HepG2 (cell line): ENCODE measurements at regions not wholly inside any gene's neighbourhood (a gene's known extent, or its start where the extent isn't known, plus 50 kb on each side); places are given as distances from the start of the nearest gene placed in this dataset.

Source experiments
- FOSL1 ChIP-seq: sonication (generic); formaldehyde crosslinking; IDR thresholded peaks from 2 replicates; pipeline ENCODE4 v1.9.0; 2021; ENCODE audit warnings: missing genetic modification reagents, borderline replicate concordance
- TAF1 ChIP-seq: sonication (generic); formaldehyde crosslinking; IDR thresholded peaks from 2 replicates; pipeline ENCODE4 v1.4.0; 2020; ENCODE audit warnings: missing genetic modification reagents
- TEAD2 ChIP-seq: sonication (generic); formaldehyde crosslinking; IDR thresholded peaks from 2 replicates; pipeline ENCODE4 v1.9.0; 2021; ENCODE audit warnings: missing genetic modification reagents
- ZSCAN29 ChIP-seq: sonication (generic); formaldehyde crosslinking; conservative IDR thresholded peaks from 2 replicates; pipeline ENCODE4 v1.4.0; 2020; ENCODE audit warnings: mild to moderate bottlenecking, missing genetic modification reagents
- TF ChIP-seq, protein P1 (sequence below), 2 experiments: sonication (generic) in 1 of 2; formaldehyde crosslinking in 1 of 2; IDR thresholded peaks; 2 replicates each; pipeline versions ENCODE4 v1.5.1 to v1.6.1; 2011 to 2020; ENCODE audit warnings: borderline replicate concordance in 1 of 2, low read depth in 1 of 2, low read length in 1 of 2, mild to moderate bottlenecking in 1 of 2, missing genetic modification reagents in 1 of 2, moderate library complexity in 1 of 2
- TF ChIP-seq, protein P2 (sequence below): sonication (generic); formaldehyde crosslinking; IDR thresholded peaks from 2 replicates; pipeline ENCODE4 v1.5.0; 2020; ENCODE audit warnings: missing genetic modification reagents

DNA sequence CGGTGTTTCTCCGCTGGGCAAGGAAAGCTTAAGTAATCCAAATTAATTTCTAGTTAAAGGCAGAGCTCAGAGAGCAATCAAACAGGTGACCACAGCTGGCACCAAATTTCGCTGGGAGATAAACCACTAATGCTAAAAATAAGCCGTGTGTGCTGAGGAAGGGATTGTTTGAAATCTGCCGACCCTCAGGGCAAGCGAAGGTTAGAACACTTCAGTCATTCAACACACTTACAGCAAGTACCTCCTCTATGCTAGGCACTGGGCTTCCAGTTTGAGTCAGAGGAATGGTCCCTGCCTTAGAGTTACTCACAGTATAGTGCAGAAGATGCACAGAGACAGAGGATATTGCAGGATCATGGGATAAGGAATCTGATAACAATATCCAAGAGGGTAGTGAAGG is 467.9 kb upstream of the PODXL start:
- TF ChIP-seq, protein P1, sequence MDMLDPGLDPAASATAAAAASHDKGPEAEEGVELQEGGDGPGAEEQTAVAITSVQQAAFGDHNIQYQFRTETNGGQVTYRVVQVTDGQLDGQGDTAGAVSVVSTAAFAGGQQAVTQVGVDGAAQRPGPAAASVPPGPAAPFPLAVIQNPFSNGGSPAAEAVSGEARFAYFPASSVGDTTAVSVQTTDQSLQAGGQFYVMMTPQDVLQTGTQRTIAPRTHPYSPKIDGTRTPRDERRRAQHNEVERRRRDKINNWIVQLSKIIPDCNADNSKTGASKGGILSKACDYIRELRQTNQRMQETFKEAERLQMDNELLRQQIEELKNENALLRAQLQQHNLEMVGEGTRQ (IDR thresholded peaks at IDR 0.05; ENCODE audit: low read depth, low read length), result no peak
- TF ChIP-seq, protein P1 (CRISPR knock-in tag; IDR thresholded peaks at IDR 0.05; ENCODE audit: borderline replicate concordance), result no peak
- no peak for TF ChIP-seq ZSCAN29 (CRISPR knock-in tag)
- TF ChIP-seq, protein P2, sequence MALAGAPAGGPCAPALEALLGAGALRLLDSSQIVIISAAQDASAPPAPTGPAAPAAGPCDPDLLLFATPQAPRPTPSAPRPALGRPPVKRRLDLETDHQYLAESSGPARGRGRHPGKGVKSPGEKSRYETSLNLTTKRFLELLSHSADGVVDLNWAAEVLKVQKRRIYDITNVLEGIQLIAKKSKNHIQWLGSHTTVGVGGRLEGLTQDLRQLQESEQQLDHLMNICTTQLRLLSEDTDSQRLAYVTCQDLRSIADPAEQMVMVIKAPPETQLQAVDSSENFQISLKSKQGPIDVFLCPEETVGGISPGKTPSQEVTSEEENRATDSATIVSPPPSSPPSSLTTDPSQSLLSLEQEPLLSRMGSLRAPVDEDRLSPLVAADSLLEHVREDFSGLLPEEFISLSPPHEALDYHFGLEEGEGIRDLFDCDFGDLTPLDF (CRISPR knock-in tag), result no peak
- no peak for TF ChIP-seq FOSL1
- no peak for TF ChIP-seq TEAD2 (CRISPR knock-in tag)
- no peak for TF ChIP-seq TAF1 (CRISPR knock-in tag)
